HEK293 (cell line): ENCODE measurements at regions not wholly inside any gene's neighbourhood (a gene's known extent, or its start where the extent isn't known, plus 50 kb on each side); places are given as distances from the start of the nearest gene placed in this dataset.

Experiments
- ZNF341 ChIP-seq: fragments of 450-650 bp; formaldehyde crosslinking; IDR thresholded peaks from 2 replicates; pipeline ENCODE4; 2016; ENCODE audit warnings: low read depth, missing biosample characterization, missing genetic modification characterization
- ZNF423 ChIP-seq: fragments of 450-650 bp; formaldehyde crosslinking; IDR thresholded peaks from 2 replicates; pipeline ENCODE4 v1.5.1; 2016; ENCODE audit warnings: missing biosample characterization, missing genetic modification characterization
- ZNF610 ChIP-seq: fragments of 450-650 bp; formaldehyde crosslinking; IDR thresholded peaks from 2 replicates; pipeline ENCODE4 v1.5.1; 2016; ENCODE audit warnings: missing biosample characterization, missing genetic modification characterization, borderline replicate concordance
- TF ChIP-seq, protein P1 (sequence below): fragments of 450-650 bp; formaldehyde crosslinking; IDR thresholded peaks from 2 replicates; pipeline ENCODE4 v1.5.1; 2016; ENCODE audit warnings: missing biosample characterization, missing genetic modification characterization
- TF ChIP-seq, protein P2 (sequence below): fragments of 450-650 bp; formaldehyde crosslinking; IDR thresholded peaks from 2 replicates; pipeline ENCODE4 v1.5.1; 2016; ENCODE audit warnings: missing biosample characterization, missing genetic modification characterization
- TF ChIP-seq, protein P3 (sequence below): fragments of 450-650 bp; formaldehyde crosslinking; optimal IDR thresholded peaks from 2 replicates; pipeline ENCODE3; 2016; ENCODE audit warnings: missing biosample characterization, mild to moderate bottlenecking, missing genetic modification characterization

DNA sequence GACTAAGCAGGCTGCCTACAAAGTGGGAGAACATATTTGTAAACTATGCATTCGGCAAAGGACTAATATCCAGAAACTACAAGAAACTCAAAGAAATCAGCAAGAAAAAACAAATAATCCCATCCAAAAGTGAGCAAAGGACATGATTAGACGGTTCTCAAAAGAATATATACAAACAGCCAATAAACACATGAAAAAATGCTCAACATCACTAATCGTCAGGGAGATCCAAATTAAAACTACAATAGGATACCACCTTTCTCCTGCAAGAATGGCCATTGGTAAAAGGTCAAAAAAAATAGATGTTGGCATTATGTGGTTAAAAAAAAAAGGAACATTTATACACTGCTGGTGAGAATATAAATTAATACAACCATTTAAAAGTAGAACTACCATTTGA lies 259.6 kb upstream of the SLITRK3 start:
- TF ChIP-seq ZNF610: no peak
- TF ChIP-seq, protein P1, sequence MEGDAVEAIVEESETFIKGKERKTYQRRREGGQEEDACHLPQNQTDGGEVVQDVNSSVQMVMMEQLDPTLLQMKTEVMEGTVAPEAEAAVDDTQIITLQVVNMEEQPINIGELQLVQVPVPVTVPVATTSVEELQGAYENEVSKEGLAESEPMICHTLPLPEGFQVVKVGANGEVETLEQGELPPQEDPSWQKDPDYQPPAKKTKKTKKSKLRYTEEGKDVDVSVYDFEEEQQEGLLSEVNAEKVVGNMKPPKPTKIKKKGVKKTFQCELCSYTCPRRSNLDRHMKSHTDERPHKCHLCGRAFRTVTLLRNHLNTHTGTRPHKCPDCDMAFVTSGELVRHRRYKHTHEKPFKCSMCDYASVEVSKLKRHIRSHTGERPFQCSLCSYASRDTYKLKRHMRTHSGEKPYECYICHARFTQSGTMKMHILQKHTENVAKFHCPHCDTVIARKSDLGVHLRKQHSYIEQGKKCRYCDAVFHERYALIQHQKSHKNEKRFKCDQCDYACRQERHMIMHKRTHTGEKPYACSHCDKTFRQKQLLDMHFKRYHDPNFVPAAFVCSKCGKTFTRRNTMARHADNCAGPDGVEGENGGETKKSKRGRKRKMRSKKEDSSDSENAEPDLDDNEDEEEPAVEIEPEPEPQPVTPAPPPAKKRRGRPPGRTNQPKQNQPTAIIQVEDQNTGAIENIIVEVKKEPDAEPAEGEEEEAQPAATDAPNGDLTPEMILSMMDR (tag by site-specific recombination): no peak
- TF ChIP-seq, protein P2, sequence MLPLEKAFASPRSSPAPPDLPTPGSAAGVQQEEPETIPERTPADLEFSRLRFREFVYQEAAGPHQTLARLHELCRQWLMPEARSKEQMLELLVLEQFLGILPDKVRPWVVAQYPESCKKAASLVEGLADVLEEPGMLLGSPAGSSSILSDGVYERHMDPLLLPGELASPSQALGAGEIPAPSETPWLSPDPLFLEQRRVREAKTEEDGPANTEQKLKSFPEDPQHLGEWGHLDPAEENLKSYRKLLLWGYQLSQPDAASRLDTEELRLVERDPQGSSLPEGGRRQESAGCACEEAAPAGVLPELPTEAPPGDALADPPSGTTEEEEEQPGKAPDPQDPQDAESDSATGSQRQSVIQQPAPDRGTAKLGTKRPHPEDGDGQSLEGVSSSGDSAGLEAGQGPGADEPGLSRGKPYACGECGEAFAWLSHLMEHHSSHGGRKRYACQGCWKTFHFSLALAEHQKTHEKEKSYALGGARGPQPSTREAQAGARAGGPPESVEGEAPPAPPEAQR (tag by site-specific recombination): no peak
- no peak for TF ChIP-seq ZNF341 (tag by site-specific recombination)
- TF ChIP-seq, protein P3, sequence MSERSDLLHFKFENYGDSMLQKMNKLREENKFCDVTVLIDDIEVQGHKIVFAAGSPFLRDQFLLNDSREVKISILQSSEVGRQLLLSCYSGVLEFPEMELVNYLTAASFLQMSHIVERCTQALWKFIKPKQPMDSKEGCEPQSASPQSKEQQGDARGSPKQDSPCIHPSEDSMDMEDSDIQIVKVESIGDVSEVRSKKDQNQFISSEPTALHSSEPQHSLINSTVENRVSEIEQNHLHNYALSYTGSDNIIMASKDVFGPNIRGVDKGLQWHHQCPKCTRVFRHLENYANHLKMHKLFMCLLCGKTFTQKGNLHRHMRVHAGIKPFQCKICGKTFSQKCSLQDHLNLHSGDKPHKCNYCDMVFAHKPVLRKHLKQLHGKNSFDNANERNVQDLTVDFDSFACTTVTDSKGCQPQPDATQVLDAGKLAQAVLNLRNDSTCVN: no peak
- no peak for TF ChIP-seq ZNF423 (tag by site-specific recombination)
